HG02852 (cell line): ENCODE measurements at regions not wholly inside any gene's neighbourhood (a gene's known extent, or its start where the extent isn't known, plus 50 kb on each side); places are given as distances from the start of the nearest gene placed in this dataset.
"Not testable (repeated sequence)": the region's sequence is repeated elsewhere in the genome, so short reads cannot be mapped to it uniquely, and the experiment has no call there.

Experiments
- ATAC-seq: cut with Tn5 transposase; IDR thresholded peaks from one replicate; pipeline ENCODE4 v1.9.1; 2021; ENCODE audit warnings: mild to moderate bottlenecking, moderate library complexity; ENCODE audit not compliant: unreplicated experiment

DNA sequence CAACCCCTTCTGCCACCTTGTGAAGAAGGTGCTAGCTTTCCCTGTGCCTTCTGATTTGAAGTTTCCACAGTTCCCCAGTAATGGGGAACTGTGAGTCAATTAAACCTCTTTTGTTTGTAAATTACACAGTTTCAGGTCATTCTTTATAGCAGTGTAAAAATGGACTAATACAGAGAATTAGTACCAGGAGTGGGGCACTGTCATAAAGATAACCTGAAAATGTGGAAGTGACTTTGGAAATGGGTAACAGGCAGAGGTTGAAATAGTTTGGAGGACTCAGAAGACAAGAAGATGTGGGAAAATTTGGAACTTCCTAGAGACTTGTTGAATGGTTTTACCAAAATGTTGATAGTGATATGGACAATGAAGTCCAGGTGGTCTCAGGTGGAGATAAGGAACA is 131.0 kb upstream of the HAND2 start:
- ATAC-seq = no peak

DNA sequence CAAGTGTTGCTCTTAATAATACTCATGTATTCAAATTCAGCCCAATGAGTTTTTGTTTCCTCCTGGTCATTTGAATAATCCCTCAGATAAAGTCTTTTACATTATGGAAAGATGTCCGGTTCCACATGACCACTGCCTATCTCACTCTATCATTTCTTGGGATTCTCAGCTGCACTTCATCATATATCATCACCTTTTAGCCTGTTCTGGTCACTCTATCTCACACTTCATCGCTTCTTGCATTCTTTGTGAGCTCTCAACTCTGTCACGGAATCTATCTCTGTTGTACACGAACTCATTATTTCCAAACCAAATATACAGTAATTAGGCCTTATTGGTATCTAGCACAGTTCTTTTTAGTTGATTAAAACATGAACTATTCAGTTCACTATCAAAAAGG is 126.9 kb upstream of the HAND2 start:
- no peak for ATAC-seq

DNA sequence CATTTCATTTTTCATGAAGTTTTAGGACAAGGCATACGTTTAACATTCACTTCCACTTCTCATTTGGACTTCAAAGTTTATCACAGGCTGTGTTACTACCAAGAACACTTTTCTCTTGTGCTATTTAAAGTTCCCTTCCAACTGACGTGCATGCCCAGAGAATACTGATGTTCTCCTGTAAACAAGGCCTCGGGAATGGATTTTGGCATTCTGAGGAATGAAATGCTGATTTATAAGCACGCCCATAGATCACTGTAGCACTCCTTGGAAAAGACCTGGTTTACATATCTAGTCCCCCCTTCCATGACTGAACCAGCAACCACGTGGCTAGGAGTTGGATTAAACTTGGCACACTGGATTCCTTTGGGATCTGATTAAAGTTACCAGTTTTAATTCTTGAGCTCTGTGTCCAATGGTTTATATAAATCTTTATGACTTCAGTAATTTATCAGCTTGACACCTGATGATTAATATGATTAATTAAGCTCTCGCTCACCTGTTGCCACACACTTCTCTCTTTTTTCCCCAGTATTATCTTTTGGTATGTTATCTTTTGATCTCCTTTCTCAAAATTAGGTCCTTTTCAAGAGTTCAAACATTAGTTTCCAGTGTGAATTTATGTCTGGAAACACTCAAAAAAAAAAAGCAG is 122.4 kb upstream of the HAND2 start:
- no peak for ATAC-seq

DNA sequence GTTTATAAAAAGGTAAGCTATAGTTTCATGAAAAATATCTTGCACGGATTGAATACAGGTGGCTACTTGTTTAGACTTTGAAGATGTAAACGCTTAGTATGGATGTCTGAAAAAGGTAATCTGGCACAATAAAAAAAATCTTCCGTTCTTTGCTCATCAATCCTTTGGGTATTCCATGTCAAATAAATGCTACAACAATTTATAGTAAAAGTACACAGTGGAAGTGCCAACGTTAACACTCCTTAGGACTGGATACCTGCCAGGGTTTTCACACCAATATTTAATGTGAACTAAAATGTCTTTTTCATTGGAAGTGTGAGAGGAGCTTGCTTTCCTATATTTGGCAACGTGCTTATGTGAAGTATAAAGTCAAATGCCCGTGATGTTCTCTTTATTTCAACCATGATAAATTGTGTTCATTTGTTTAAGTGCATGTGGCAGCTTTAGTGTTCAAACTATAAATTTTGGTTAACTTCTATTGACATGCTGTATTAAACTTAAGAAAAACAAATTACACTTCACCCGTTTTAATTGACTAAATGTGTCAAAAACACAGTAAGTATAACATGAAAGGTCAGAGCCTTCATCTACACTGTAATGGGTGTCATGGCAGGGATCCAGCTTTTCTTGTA is 121.7 kb upstream of the HAND2 start:
- no peak for ATAC-seq

DNA sequence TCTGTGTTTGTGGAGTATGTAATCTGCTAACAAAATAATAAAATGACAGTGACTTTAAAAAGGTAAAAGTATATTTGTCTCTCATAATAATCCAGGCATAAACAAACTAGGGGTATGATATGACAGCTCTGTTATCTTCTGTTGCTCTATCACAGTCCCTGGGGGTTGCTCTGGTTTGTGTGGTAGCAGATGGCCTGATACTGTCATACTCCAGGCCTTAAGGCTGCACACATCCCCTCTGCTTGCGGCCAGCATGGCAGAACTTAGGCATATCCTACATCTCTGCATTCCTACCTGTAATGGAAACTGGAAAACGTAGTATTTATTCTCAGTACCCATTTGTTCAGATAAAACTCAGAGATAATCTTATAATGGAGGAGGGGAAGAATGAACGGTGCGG is 117.9 kb upstream of the HAND2 start:
- no peak for ATAC-seq

DNA sequence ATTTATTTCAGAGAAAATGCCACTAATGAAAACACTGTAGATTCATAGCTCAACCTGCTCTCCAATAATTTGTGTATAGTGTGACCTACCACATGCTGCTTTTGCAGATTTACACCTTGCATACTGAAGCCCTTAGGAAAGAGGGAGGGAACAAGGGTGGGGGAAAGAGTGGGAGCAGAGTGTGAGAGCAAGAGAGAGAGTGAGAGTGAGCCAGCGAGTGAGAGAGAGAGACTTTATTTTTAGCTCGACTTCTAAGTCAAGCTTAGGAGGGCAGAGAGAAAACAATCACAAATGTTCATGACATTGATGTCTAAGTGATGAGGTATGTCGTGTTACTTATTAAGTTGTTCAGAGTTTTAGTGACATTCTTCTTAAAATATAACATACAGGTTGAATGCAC is 112.5 kb upstream of the HAND2 start:
- no peak for ATAC-seq

DNA sequence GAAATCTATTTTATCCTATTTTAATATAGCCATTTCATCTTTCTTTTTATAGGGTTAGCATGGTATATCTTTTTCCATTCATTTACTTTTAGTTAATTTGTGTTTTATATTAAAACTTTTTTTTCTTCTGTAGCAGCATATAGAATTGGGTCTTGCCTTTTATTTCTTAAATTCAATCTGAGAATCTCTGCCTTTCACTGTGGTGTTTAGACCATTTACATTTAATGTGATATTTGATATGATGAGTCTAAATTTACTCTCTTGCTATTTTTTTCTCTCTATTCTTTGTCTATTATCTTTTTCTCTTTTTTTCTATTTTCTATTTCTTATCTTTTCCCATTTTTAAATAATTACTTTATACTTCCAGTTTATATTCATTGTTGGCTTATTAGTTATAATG is 105.4 kb upstream of the HAND2 start:
- ATAC-seq = no peak

DNA sequence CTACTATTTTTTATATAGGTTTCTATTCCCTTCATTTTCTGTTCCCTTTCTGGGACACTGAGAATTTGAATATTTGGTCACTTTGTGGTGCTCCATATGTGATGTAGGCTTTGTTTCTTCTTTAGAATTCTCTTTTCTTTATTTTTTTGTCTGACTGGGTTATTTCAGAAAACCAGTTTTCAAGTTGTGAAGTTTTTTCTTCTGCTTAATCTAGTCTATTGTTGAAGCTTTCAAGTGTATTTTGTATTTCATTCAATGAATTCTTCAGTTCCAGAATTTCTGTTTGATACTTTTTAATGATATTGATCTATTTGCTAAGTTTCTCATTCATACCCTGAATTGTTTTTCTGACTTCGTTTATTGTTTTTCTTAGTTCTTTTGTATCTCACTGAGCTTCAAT is 96.2 kb upstream of the HAND2 start:
- no peak for ATAC-seq

DNA sequence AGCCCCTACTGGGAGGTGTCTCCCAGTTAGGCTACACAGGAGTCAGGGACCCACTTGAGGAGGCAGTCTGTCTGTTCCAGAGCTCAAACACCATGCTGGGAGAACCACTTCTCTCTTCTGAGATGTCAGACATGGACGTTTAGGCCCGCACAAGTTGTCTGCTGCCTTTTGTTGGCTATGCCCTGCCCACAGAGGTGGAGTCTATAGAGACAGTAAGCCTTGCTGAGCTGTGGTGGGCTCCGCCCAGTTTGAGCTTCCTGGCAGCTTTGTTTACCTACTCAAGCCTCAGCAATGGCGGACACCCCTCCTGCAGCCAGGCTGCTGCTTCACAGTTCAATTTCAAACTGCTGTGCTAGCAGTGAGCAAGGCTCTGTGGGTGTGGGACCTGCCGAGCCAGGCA is 88.6 kb upstream of the HAND2 start:
- ATAC-seq = not testable (repeated sequence)

DNA sequence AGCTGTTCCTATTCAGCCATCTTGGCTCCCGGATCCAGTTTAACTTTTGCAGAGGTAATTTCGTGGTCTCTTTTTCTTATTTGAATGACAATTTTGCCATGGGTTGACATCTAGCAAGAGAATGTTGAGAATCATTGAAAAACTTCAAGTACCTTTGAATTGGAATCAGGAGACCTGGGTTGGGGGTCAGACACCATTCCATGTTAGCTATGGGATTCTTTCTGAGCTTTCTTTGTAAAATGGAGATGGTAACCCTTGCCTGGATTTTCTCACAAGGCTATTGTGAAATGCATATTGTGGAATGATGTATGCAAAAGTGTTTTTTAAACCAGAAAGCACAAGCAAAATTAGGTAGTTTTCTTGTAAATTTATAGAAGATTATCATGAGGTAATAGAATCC is 79.1 kb upstream of the HAND2 start:
- ATAC-seq = no peak

DNA sequence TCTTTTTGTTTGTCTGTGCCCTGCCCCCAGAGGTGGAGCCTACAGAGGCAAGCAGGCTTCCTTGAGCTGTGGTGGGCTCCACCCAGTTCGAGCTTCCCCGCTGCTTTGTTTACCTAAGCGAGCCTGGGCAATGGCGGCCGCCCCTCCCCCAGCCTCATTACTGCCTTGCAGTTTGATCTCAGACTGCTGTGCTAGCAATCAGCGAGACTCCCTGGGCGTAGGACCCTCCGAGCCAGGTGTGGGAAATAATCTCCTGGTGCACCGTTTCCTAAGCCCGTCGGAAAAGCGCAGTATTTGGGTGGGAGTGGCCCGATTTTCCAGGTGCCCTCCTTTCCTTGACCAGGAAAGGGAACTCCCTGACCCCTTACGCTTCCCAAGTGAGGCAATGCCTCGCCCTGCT is 78.6 kb upstream of the HAND2 start:
- not testable (repeated sequence) for ATAC-seq

DNA sequence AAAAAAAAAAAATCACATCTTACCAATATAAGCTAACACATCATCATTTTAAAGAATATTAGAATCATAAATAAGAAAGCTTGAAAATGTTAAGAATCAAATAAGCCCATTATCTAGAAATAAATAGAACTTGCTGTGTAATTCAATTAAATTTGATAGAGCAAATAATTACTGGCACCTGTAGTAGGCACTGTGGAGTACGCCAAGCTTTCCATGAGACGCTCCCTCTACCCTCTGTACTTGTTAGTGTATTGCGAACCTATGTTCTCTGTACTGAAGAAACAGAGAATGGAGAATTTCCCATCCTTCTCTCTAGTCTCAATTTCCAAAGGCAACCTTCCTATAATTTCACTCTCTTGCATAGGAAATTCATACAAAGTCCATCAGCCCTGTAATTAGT is 61.7 kb upstream of the HAND2 start:
- ATAC-seq = no peak

DNA sequence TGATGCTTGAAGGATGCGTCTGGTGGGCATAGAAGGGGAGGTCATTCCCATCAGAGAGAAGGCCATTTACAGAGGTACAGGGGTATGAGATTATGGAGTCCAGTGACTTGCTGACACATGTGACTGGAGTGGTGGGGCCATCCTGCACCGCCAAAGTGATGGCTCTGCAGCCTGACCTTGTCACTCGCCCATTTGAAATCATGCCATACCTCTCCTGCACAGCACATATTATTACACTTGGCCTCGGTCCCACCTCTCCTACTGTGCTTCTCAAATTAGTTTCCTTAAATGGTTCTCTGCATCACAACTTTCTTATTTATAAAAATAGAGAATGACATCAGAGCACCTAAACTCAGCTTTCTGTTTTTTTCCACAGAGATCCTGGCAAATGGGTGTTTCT is 60.7 kb upstream of the HAND2 start:
- ATAC-seq = no peak

DNA sequence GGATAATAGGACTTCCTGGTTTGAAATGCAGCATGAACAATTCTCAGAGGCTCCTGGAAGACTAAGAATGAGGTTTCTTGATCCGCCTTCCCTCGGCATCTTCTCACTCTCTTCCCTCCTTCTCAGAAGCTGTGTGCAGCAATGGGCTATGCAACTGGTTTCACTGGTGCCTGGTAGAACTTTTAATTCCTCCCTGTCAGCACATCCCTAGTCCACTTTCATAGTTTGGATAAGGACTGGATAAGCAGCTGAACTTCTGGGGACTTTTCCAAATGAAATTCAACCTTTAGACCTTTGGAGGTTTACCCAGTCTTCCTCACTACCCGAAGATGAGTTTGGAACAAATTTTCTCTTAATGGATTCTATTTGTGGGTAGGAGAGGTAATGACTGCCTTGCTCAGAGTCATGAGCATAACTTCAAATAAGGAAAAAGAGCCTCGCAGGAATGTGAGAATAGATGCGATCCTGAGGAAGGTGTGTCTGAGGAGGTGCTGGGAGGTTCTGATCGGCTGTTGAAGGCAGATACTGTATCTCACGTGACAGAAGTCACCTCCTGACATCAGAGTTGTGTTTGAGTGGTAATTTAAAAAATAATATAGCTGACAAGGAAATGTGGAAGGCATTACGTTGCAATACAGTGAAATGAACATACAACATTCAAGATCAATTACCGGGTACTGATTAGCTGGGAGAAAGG is 56.0 kb upstream of the HAND2 start:
- ATAC-seq = no peak

DNA sequence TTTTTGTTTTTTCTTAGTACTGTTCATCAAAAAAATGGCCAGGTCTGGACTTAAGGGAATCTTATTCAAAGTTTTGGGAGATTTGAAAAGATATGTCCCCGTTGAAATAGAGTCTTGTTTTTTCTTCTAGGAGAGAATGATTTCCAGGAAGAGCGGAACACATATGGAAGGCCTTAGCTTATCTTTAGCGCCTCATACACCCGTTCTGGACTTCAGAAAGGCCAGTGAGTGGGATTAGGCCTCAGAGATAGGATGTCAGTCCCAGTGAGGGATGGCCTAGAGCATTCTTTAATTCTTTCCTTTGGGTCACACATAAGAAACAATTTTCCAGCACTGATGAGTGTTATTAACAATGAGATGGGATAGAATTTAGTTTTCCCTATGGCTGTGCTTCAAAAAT is 54.5 kb upstream of the HAND2 start:
- ATAC-seq = no peak
